Pancreas (tissue), 10 donors: ENCODE measurements at regions not wholly inside any gene's neighbourhood (a gene's known extent, or its start where the extent isn't known, plus 50 kb on each side); places are given as distances from the start of the nearest gene placed in this dataset.

Source experiments
- ATAC-seq, 4 donors: fragments of 200-7000 bp; cut with Tn5 transposase; one replicate each; pipeline versions ENCODE4 v1.8.0 to v1.9.1; 2020; ENCODE audit warnings: mild to moderate bottlenecking in 4 of 4, moderate library complexity in 4 of 4
- DNase-seq, 6 donors: peaks; one replicate each; pipeline ENCODE4 v3.0.0-alpha.2; 2020
- FAIRE-seq: peaks from 2 replicates; lab custom pipeline; 2012; peaks lifted over from hg19 to GRCh38; lab: Jason Lieb, UNC
- H3K27ac ChIP-seq, 4 donors: fragments of 200-600 bp; sonication (generic); 1 replicate in 3 of 4; 2 replicates in 1 of 4; pipeline versions ENCODE4 v1.5.0 to v1.8.0; 2020
- H3K27me3 ChIP-seq, 4 donors: fragments of 200-600 bp; one replicate each; pipeline ENCODE4 v1.8.0; 2021
- H3K36me3 ChIP-seq, 3 donors: fragments of 200-600 bp; sonication (generic) in 1 of 3; one replicate each; pipeline versions ENCODE4 v1.5.0 to v1.8.0; 2020 to 2021
- H3K4me1 ChIP-seq, 3 donors: fragments of 200-600 bp; one replicate each; pipeline ENCODE4 v1.8.0; 2021
- H3K4me3 ChIP-seq, 4 donors: fragments of 200-600 bp; sonication (generic) in 2 of 4; one replicate each; pipeline versions ENCODE4 v1.5.0 to v1.8.0; 2020 to 2021
- H3K9me3 ChIP-seq, 4 donors: fragments of 200-600 bp; one replicate each; pipeline ENCODE4 v1.8.0; 2021
- CTCF ChIP-seq, 4 donors: fragments of 200-600 bp; sonication (generic) in 3 of 4; IDR thresholded peaks; one replicate each; pipeline versions ENCODE4 v1.5.0 to v1.8.0; 2021; ENCODE audit warnings: antibody characterized with exemption in 4 of 4
- WGBS, 2 donors: extraction: QIAGEN DNeasy Blood & Tissue Kit; methylation state at CpG; one replicate each; pipeline ENCODE4 v1.1.7; 2013; 5-methylcytosine and 5-hydroxymethylcytosine counted together
- intact Hi-C, 3 donors: fragments of 100-400 bp; cut with DNase I; formaldehyde crosslinking; loops; one replicate each; pipeline versions ENCODE4 v1.11.1 to v1.14.2; 2022
- donor health status: healthy with polysubstance abuse.
- donor health status: DM: no; HTN: no; CAD: no; lungs with moderate emphysema.
- donor health status: DM: no; HTN: no; CAD: no.
- donor health status: control.
- donor health status: control.
- donor health status: Bipolar disorder and iron deficiency.
- donor health status: DM: yes; HTN: yes; CAD: no.
- donor health status: DM: no; HTN: no; CAD: no.
- donor health status: DM: no; HTN: no; CAD: no.
- donor health status: DM: yes; HTN: yes; CAD: no.

DNA sequence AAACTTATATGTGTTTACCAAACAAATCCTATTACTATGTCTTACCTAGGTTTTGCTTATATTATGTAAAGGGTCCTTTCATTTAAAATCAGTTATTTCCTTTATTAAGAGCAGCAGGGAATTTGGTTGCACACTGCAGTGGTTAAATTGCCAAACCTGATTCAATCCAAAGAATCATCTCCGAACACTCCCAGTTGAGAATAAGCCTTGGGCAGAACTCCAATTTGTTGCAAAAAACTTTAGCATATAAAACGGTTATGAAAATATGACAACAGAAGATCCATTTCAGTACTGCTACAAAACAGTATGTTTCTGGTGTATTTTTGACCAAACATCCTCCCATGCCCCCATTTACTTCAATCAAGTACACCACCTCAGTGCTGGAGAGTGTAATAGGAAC, 587.0 kb upstream of the GRAMD2B start:
- FAIRE-seq (no peak), ATAC-seq (no peak), DNase-seq (no peak)
- Histone ChIP-seq H3K27ac (no peak overlapping the region), H3K9me3 (no peaks in the 10 kb centered on the region), H3K4me3 (no peak overlapping the region), H3K27me3 (no peaks in the 10 kb centered on the region), H3K4me1 (no peaks in the 10 kb centered on the region), H3K36me3 (no peaks in the 10 kb centered on the region)
- TF ChIP-seq CTCF (IDR thresholded peaks at IDR 0.05) = no peak
- 74 to 87% methylated on average over 2 of the region's 2 CpGs for WGBS, 2 donors
- intact Hi-C loops = no loop called here

DNA sequence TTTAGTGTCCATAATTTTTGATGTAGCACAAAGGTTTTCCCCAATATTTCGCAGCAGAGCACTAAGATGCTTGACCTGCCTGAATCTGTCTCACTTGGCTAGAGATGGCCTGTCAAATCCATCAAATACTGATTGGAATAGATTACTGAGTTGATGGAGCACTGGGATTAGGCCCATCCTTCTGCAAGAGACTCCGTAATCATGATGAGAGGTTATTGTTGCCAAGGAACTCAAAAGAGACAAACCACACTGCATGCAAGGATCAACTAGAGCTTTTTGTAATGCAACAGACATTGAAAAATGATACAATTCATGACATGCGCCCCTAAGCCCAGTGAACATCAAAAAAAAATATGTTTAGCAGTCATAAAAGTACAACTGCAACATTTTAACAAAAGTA, 585.3 kb upstream of the GRAMD2B start:
- Histone ChIP-seq H3K9me3 (no peaks in the 10 kb centered on the region), H3K27me3 (no peaks in the 10 kb centered on the region), H3K4me1 (no peaks in the 10 kb centered on the region), H3K4me3 (no peak overlapping the region), H3K27ac (no peak overlapping the region), H3K36me3 (no peaks in the 10 kb centered on the region)
- TF ChIP-seq CTCF (IDR thresholded peaks at IDR 0.05) = no peak
- DNase-seq (no peak), FAIRE-seq (no peak), ATAC-seq (no peak)
- intact Hi-C loops = no loop called here
- 89 to 92% methylated on average over 3 of the region's 3 CpGs for WGBS, 2 donors

GRCh38 chr5:125847561-125847960, 575.6 kb upstream of the GRAMD2B start:
- DNase-seq = no peak
- intact Hi-C loops = no loop called here
- 73 to 80% methylated on average over 2 of the region's 2 CpGs for WGBS, 2 donors

DNA sequence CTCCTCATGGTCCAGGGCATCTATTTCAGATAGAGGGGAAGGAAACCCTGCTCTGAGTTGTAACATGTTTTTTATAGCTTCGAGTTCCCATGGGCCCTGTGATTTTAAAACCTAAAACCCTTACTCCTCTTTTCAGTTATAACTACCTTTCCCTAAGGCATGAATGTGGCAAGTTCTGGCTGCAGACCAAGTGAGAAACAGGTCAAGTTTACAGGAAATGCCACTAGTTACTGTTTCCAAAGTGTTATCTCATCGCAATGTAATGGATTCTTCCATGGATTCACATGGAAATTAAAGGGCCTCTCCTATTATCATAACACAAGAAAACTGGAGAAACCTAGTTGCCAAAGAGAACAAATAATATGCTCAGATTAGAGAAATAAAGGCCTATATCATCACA, 574.5 kb upstream of the GRAMD2B start:
- no peaks in the 10 kb centered on the region for H3K36me3 ChIP-seq
- H3K4me3 ChIP-seq = no peak overlapping the region
- TF ChIP-seq CTCF (IDR thresholded peaks at IDR 0.05) = no peak
- no peaks in the 10 kb centered on the region for H3K4me1 ChIP-seq
- H3K27me3 ChIP-seq = no peaks in the 10 kb centered on the region
- no peak for FAIRE-seq
- WGBS, 2 donors = 65 to 79% methylated on average over 2 of the region's 2 CpGs
- ATAC-seq = no peak
- no peak for DNase-seq
- no peak overlapping the region for H3K27ac ChIP-seq
- intact Hi-C loops = no loop called here
- H3K9me3 ChIP-seq = no peaks in the 10 kb centered on the region

More at GRCh38 chr5:125847561-125847960, 575.6 kb upstream of the GRAMD2B start:
- TF ChIP-seq CTCF (IDR thresholded peaks at IDR 0.05) = no peak
- H3K4me1 ChIP-seq = no peaks in the 10 kb centered on the region
- no peak for ATAC-seq
- no peaks in the 10 kb centered on the region for H3K36me3 ChIP-seq
- no peak overlapping the region for H3K27ac ChIP-seq
- no peak for FAIRE-seq
- no peaks in the 10 kb centered on the region for H3K27me3 ChIP-seq
- no peaks in the 10 kb centered on the region for H3K9me3 ChIP-seq
- H3K4me3 ChIP-seq = no peak overlapping the region

DNA sequence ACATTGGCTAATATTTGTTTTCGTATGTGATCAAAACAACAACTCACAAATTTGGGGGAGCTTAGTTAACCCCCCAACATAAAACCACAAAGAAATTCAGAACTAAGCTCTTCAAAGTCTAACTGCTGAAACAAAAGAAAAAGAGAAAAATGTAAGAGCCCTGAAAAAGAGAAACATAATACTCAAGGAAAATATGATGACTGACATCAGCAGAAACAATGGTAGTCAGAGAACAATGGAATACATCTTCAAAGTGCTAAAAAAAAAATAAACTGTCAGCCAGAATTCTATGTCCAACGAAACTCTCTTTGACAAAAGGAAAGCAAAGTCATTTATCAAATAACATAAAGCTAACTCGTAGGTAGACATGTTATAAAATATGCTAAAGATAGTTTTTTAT, 566.3 kb upstream of the GRAMD2B start:
- intact Hi-C loops = no loop called here
- FAIRE-seq (no peak), DNase-seq (no peak), ATAC-seq (no peak)
- no peak for TF ChIP-seq CTCF (IDR thresholded peaks at IDR 0.05)
- H3K4me1 ChIP-seq = no peaks in the 10 kb centered on the region
- no peak overlapping the region for H3K4me3 ChIP-seq
- H3K9me3 ChIP-seq = no peaks in the 10 kb centered on the region
- no peak overlapping the region for H3K27ac ChIP-seq
- WGBS, 2 donors = 44 to 46% methylated on average over 3 of the region's 3 CpGs
- H3K36me3 ChIP-seq = no peaks in the 10 kb centered on the region
- no peaks in the 10 kb centered on the region for H3K27me3 ChIP-seq
